Duodenal mucosa (tissue), 2 donors: ENCODE measurements at regions not wholly inside any gene's neighbourhood (a gene's known extent, or its start where the extent isn't known, plus 50 kb on each side); places are given as distances from the start of the nearest gene placed in this dataset.
"Not testable (repeated sequence)": the region's sequence is repeated elsewhere in the genome, so short reads cannot be mapped to it uniquely, and the experiment has no call there.

Experiments used
- H3K27ac ChIP-seq: one replicate; pipeline ENCODE4 v1.7.0; 2013; ENCODE audit warnings: low read depth, low read length
- H3K27me3 ChIP-seq, 2 donors: one replicate each; pipeline ENCODE4 v1.7.0; 2013; ENCODE audit warnings: low read length in 2 of 2, control low read depth in 1 of 2; ENCODE audit not compliant: insufficient read depth in 2 of 2, control insufficient read depth in 1 of 2
- H3K36me3 ChIP-seq, 2 donors: one replicate each; pipeline ENCODE4 v1.7.0; 2013; ENCODE audit warnings: low read length in 2 of 2, control low read depth in 1 of 2; ENCODE audit not compliant: insufficient read depth in 2 of 2, control insufficient read depth in 1 of 2
- H3K4me1 ChIP-seq, 2 donors: one replicate each; pipeline ENCODE4 v1.7.0; 2013; ENCODE audit warnings: low read length in 2 of 2, control low read depth in 1 of 2; ENCODE audit not compliant: insufficient read depth in 2 of 2, control insufficient read depth in 1 of 2
- H3K4me3 ChIP-seq, 2 donors: one replicate each; pipeline ENCODE4 v1.7.0; 2013; ENCODE audit warnings: low read length in 2 of 2, low read depth in 1 of 2
- H3K9ac ChIP-seq, 2 donors: one replicate each; pipeline ENCODE4 v1.7.0; 2013; ENCODE audit warnings: low read length in 2 of 2, low read depth in 1 of 2
- H3K9me3 ChIP-seq, 2 donors: one replicate each; pipeline ENCODE4 v1.7.0; 2013; ENCODE audit warnings: low read length in 2 of 2, control low read depth in 1 of 2; ENCODE audit not compliant: control insufficient read depth in 1 of 2

GRCh38 chr14:25832585-25832984 lies 765.2 kb downstream of the NOVA1 start:
- Histone ChIP-seq H3K36me3 (no peaks in the 10 kb centered on the region), H3K9ac (no peak overlapping the region), H3K4me3 (no peak overlapping the region), H3K27ac (no peak overlapping the region), H3K4me1 (no peaks in the 10 kb centered on the region), H3K9me3 (peaks cover 3 to 7% of the 10 kb centered on the region in 2 donors), H3K27me3 (no peaks in the 10 kb centered on the region)

GRCh38 chr14:25828562-25828961 lies 769.3 kb downstream of the NOVA1 start:
- Histone ChIP-seq H3K9me3 (no peaks in the 10 kb centered on the region), H3K27ac (no peak overlapping the region), H3K9ac (no peak overlapping the region), H3K4me1 (no peaks in the 10 kb centered on the region), H3K4me3 (no peak overlapping the region), H3K27me3 (no peaks in the 10 kb centered on the region), H3K36me3 (no peaks in the 10 kb centered on the region)

GRCh38 chr14:25826105-25826504 lies 771.7 kb downstream of the NOVA1 start:
- H3K4me1 ChIP-seq = no peaks in the 10 kb centered on the region
- H3K27me3 ChIP-seq = no peaks in the 10 kb centered on the region
- H3K36me3 ChIP-seq = no peaks in the 10 kb centered on the region
- H3K9ac ChIP-seq = no peak overlapping the region
- no peak overlapping the region for H3K4me3 ChIP-seq
- no peaks in the 10 kb centered on the region for H3K9me3 ChIP-seq
- H3K27ac ChIP-seq = no peak overlapping the region

GRCh38 chr14:25820368-25820767 lies 770.4 kb upstream of the STXBP6 start:
- Histone ChIP-seq H3K36me3 (no peaks in the 10 kb centered on the region), H3K4me1 (no peaks in the 10 kb centered on the region), H3K27me3 (no peaks in the 10 kb centered on the region), H3K4me3 (no peak overlapping the region), H3K9ac (no peak overlapping the region), H3K9me3 (peaks cover 0 to 4% of the 10 kb centered on the region in 2 donors), H3K27ac (no peak overlapping the region)

- H3K27ac ChIP-seq, H3K4me3 ChIP-seq, H3K27me3 ChIP-seq, H3K4me1 ChIP-seq, H3K36me3 ChIP-seq, H3K9ac ChIP-seq, H3K9me3 ChIP-seq: not testable (repeated sequence)
Measured at GRCh38 chr14:25814622-25815021, 764.7 kb upstream of the STXBP6 start.

GRCh38 chr14:25803386-25804018 lies 753.6 kb upstream of the STXBP6 start:
- no peak overlapping the region for H3K9ac ChIP-seq
- peaks cover 0 to 16% of the 10 kb centered on the region in 2 donors for H3K9me3 ChIP-seq
- no peaks in the 10 kb centered on the region for H3K36me3 ChIP-seq
- no peaks in the 10 kb centered on the region for H3K27me3 ChIP-seq
- no peaks in the 10 kb centered on the region for H3K4me1 ChIP-seq
- no peak overlapping the region for H3K4me3 ChIP-seq
- H3K27ac ChIP-seq = no peak overlapping the region

GRCh38 chr14:25800841-25801240 lies 750.9 kb upstream of the STXBP6 start:
- H3K36me3 ChIP-seq = no peaks in the 10 kb centered on the region

GRCh38 chr14:25788252-25788651 lies 738.3 kb upstream of the STXBP6 start:
- H3K27me3 ChIP-seq = no peaks in the 10 kb centered on the region
- no peak overlapping the region for H3K27ac ChIP-seq
- no peak overlapping the region for H3K4me3 ChIP-seq
- H3K9me3 ChIP-seq = peaks cover 7 to 8% of the 10 kb centered on the region in 2 donors
- H3K36me3 ChIP-seq = no peaks in the 10 kb centered on the region
- H3K9ac ChIP-seq = no peak overlapping the region
- no peaks in the 10 kb centered on the region for H3K4me1 ChIP-seq

More at GRCh38 chr14:25800841-25801240, 750.9 kb upstream of the STXBP6 start:
- H3K27me3 ChIP-seq = no peaks in the 10 kb centered on the region
- H3K4me3 ChIP-seq = no peak overlapping the region
- H3K27ac ChIP-seq = no peak overlapping the region
- H3K9me3 ChIP-seq = peaks cover 2 to 15% of the 10 kb centered on the region in 2 donors
- no peak overlapping the region for H3K9ac ChIP-seq
- H3K4me1 ChIP-seq = no peaks in the 10 kb centered on the region

GRCh38 chr14:25765909-25766308 lies 716.0 kb upstream of the STXBP6 start:
- Histone ChIP-seq H3K4me1 (no peaks in the 10 kb centered on the region), H3K9me3 (peaks cover 3 to 5% of the 10 kb centered on the region in 2 donors), H3K9ac (no peak overlapping the region), H3K36me3 (no peaks in the 10 kb centered on the region), H3K27ac (no peak overlapping the region), H3K27me3 (no peaks in the 10 kb centered on the region), H3K4me3 (no peak overlapping the region)

- Histone ChIP-seq H3K9me3 (peaks cover 6 to 13% of the 10 kb centered on the region in 2 donors), H3K27ac (no peak overlapping the region), H3K27me3 (no peaks in the 10 kb centered on the region), H3K4me3 (no peak overlapping the region), H3K9ac (no peak overlapping the region), H3K36me3 (no peaks in the 10 kb centered on the region), H3K4me1 (no peaks in the 10 kb centered on the region)
Measured at GRCh38 chr14:25759920-25760655, 710.1 kb upstream of the STXBP6 start.
